Endothelial cell (in vitro differentiated cells): ENCODE measurements at regions not wholly inside any gene's neighbourhood (a gene's known extent, or its start where the extent isn't known, plus 50 kb on each side); places are given as distances from the start of the nearest gene placed in this dataset.

Experiments
- DNase-seq: peaks from one replicate; pipeline ENCODE4 v3.0.0; 2021; ENCODE audit warnings: low spot score
- H3K27ac Mint-ChIP-seq: one replicate; pipeline ENCODE4 v1.8.0; 2021; ENCODE audit warnings: mixed read lengths, inconsistent platforms; ENCODE audit not compliant: unreplicated experiment
- H3K27me3 Mint-ChIP-seq: one replicate; pipeline ENCODE4 v1.8.0; 2021; ENCODE audit warnings: mild to moderate bottlenecking, moderate library complexity, mixed read lengths, inconsistent platforms; ENCODE audit not compliant: unreplicated experiment
- H3K36me3 Mint-ChIP-seq: one replicate; pipeline ENCODE4 v1.8.0; 2021; ENCODE audit warnings: mild to moderate bottlenecking, low read depth, mixed read lengths, inconsistent platforms; ENCODE audit not compliant: unreplicated experiment
- H3K4me1 Mint-ChIP-seq: one replicate; pipeline ENCODE4 v1.8.0; 2021; ENCODE audit warnings: mild to moderate bottlenecking, mixed read lengths, inconsistent platforms; ENCODE audit not compliant: unreplicated experiment
- H3K4me3 Mint-ChIP-seq: one replicate; pipeline ENCODE4 v1.8.0; 2021; ENCODE audit warnings: mild to moderate bottlenecking, mixed read lengths, inconsistent platforms; ENCODE audit not compliant: unreplicated experiment
- H3K9me3 Mint-ChIP-seq: one replicate; pipeline ENCODE4 v1.8.0; 2021; ENCODE audit warnings: mixed read lengths, inconsistent platforms; ENCODE audit not compliant: unreplicated experiment
- TF ChIP-seq, protein P1 (sequence below): fragments of 200-600 bp; sonication (generic); IDR thresholded peaks from one replicate; pipeline ENCODE4 v1.5.0; 2021; ENCODE audit warnings: antibody characterized with exemption; ENCODE audit not compliant: unreplicated experiment

DNA sequence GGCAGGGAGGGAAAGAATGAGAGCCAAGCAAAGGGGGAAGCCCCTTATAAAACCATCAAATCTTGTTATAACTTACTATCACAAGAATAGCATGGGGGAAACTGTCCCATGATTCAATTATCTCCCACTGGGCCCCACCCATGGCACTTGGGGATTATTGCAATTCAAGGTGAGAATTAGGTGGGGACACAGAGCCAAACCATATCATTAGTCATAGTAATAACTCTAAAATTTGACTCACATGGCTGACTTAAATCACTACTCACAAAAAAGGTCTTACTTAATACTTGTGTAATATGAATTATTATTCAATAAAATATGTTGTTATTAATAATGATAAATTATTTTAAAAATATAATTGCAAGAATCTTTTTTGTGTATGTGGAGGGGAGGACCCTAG lies 178.1 kb upstream of the TCF21 start:
- H3K9me3 Mint-ChIP-seq: no peaks in the 10 kb centered on the region
- TF ChIP-seq, protein P1, sequence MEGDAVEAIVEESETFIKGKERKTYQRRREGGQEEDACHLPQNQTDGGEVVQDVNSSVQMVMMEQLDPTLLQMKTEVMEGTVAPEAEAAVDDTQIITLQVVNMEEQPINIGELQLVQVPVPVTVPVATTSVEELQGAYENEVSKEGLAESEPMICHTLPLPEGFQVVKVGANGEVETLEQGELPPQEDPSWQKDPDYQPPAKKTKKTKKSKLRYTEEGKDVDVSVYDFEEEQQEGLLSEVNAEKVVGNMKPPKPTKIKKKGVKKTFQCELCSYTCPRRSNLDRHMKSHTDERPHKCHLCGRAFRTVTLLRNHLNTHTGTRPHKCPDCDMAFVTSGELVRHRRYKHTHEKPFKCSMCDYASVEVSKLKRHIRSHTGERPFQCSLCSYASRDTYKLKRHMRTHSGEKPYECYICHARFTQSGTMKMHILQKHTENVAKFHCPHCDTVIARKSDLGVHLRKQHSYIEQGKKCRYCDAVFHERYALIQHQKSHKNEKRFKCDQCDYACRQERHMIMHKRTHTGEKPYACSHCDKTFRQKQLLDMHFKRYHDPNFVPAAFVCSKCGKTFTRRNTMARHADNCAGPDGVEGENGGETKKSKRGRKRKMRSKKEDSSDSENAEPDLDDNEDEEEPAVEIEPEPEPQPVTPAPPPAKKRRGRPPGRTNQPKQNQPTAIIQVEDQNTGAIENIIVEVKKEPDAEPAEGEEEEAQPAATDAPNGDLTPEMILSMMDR: no peak
- no peaks in the 10 kb centered on the region for H3K27me3 Mint-ChIP-seq
- no peak for DNase-seq
- no peaks in the 10 kb centered on the region for H3K36me3 Mint-ChIP-seq
- H3K4me3 Mint-ChIP-seq: no peak overlapping the region
- H3K4me1 Mint-ChIP-seq: no peaks in the 10 kb centered on the region
- H3K27ac Mint-ChIP-seq: no peak overlapping the region

DNA sequence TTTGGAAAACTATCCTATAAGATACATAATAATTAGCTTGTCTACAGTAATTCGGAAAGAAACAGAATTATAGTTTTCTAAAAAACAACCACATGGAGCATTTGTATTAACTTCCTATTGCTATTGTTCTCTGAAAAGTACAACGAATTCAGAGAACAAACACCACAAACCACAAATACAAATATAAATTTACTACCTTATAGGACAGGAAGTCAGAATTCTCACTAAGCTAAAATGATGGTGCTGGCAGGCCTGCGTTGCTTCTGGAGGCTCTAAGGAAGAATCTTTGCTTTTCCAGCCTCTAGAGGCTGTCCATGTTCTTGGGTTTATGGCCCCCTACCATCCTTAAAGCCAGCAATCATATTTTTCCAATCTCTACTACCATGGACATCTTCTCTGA lies 173.6 kb upstream of the TCF21 start:
- Mint-ChIP-seq H3K36me3 (no peaks in the 10 kb centered on the region), H3K4me1 (no peaks in the 10 kb centered on the region), H3K27ac (no peak overlapping the region), H3K4me3 (no peak overlapping the region), H3K27me3 (no peaks in the 10 kb centered on the region), H3K9me3 (no peaks in the 10 kb centered on the region)
- TF ChIP-seq, protein P1: no peak
- DNase-seq: no peak

- H3K9me3 Mint-ChIP-seq: no peaks in the 10 kb centered on the region
- TF ChIP-seq, protein P1: no peak
- no peaks in the 10 kb centered on the region for H3K36me3 Mint-ChIP-seq
- no peak overlapping the region for H3K27ac Mint-ChIP-seq
- H3K4me3 Mint-ChIP-seq: no peak overlapping the region
- no peaks in the 10 kb centered on the region for H3K4me1 Mint-ChIP-seq
- DNase-seq: no peak
- no peaks in the 10 kb centered on the region for H3K27me3 Mint-ChIP-seq
These were observed 164.2 kb upstream of the TCF21 start for GRCh38 chr6:133724726-133725125.

DNA sequence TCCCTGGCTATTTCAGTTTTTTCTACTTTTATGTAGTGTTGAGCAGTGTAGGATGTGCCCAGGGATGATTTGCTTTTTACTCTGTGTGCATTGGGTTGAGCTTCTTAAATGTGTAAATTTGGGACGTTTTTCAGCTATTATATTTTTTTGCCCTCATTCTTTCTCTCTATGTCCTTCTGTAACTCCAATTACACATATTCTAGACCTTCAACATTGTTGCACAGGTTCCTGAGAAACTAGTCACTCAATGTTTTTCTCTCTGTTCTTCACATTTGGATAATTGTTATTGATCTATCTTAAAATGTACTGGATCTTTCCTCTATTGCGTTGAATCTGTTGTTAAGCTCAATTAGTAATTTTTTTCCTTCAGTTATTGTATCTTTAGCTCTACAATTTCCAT lies 162.7 kb upstream of the TCF21 start:
- Mint-ChIP-seq H3K4me1 (no peaks in the 10 kb centered on the region), H3K27ac (no peak overlapping the region), H3K27me3 (no peaks in the 10 kb centered on the region), H3K36me3 (no peaks in the 10 kb centered on the region), H3K4me3 (no peak overlapping the region), H3K9me3 (no peaks in the 10 kb centered on the region)
- TF ChIP-seq, protein P1: no peak
- DNase-seq: no peak

DNA sequence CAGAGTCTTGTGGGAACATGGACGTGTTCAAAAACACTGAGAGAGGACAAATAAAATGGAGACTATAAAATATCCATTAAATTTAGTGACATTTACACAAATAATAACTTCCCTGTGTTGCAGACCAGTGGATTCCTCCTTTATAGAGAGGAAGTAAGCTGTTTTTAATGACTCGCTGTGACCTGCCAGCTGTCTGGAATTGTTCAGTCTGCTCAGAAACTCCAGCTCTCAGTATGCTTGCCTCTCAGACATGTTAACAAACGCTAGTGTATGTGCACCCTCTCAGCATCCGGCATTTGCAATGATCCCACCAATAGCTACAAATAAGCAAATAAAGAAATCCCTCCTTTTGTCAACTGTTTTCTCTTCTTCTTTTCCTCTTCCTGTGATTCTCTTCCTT lies 158.0 kb upstream of the TCF21 start:
- no peaks in the 10 kb centered on the region for H3K4me1 Mint-ChIP-seq
- H3K27ac Mint-ChIP-seq: no peak overlapping the region
- no peak for DNase-seq
- no peaks in the 10 kb centered on the region for H3K36me3 Mint-ChIP-seq
- no peaks in the 10 kb centered on the region for H3K9me3 Mint-ChIP-seq
- TF ChIP-seq, protein P1: no peak
- H3K27me3 Mint-ChIP-seq: no peaks in the 10 kb centered on the region
- H3K4me3 Mint-ChIP-seq: no peak overlapping the region
